HUES64 (cell line): ENCODE measurements at regions not wholly inside any gene's neighbourhood (a gene's known extent, or its start where the extent isn't known, plus 50 kb on each side); places are given as distances from the start of the nearest gene placed in this dataset.
"Not testable (repeated sequence)": the region's sequence is repeated elsewhere in the genome, so short reads cannot be mapped to it uniquely, and the experiment has no call there.

Experiments used
- H3K27ac ChIP-seq: 2 replicates; pipeline ENCODE4 v1.7.0; 2013; ENCODE audit warnings: low read depth, low read length, inconsistent platforms
- H3K27me3 ChIP-seq: 2 replicates; pipeline ENCODE4 v1.6.1; 2013; ENCODE audit warnings: mild to moderate bottlenecking, low read length; ENCODE audit not compliant: insufficient read depth
- H3K36me3 ChIP-seq: 2 replicates; pipeline ENCODE4 v1.6.1; 2013; ENCODE audit warnings: mild to moderate bottlenecking, low read length; ENCODE audit not compliant: insufficient read depth
- H3K4me1 ChIP-seq: 2 replicates; pipeline ENCODE4 v1.6.1; 2013; ENCODE audit warnings: mild to moderate bottlenecking, low read length, moderate library complexity; ENCODE audit not compliant: insufficient read depth
- H3K4me3 ChIP-seq: 2 replicates; pipeline ENCODE4 v1.5.1; 2013; ENCODE audit warnings: mild to moderate bottlenecking, low read length, moderate library complexity
- H3K9ac ChIP-seq: 2 replicates; pipeline ENCODE4 v1.6.1; 2013; ENCODE audit warnings: mild to moderate bottlenecking, low read depth, low read length
- H3K9me3 ChIP-seq: 2 replicates; pipeline ENCODE4 v1.6.1; 2013; ENCODE audit warnings: low read depth, low read length; ENCODE audit not compliant: insufficient read depth
- WGBS: fragments of 150-250, 120-280 bp; methylation state at CpG from one replicate; pipeline ENCODE4 v1.1.7; 2013; ENCODE audit warnings: missing lambda C conversion rate; 5-methylcytosine and 5-hydroxymethylcytosine counted together

GRCh38 chr9:135399000-135399649, 80.5 kb upstream of the PPP1R26 start:
- H3K4me1 ChIP-seq = no peaks in the 10 kb centered on the region
- H3K27ac ChIP-seq = no peak overlapping the region
- no peaks in the 10 kb centered on the region for H3K27me3 ChIP-seq
- H3K36me3 ChIP-seq = no peaks in the 10 kb centered on the region
- peaks cover 16% of the 10 kb centered on the region for H3K9me3 ChIP-seq
- no peak overlapping the region for H3K4me3 ChIP-seq
- no peak overlapping the region for H3K9ac ChIP-seq
- 93% methylated on average over 18 of the region's 18 CpGs for WGBS

DNA sequence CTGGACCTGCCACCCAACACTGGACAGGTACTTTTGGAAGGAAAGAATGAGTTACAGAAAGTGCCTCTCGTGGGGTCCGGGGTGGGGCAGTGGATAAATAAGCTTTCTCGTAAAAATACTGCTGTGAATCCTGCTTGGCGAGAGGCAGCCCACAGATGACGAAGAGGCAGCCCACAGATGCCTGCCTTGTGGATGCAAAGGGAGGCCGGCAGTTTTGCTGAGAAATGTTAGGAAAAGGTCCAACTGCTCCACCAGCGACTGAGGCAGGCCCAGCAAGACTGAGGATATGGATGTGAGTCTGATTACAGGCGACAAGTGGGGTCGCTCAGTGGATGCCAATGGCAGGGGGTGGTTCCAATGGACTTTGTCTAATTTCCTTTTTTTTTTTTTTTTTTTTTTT, 79.1 kb upstream of the PPP1R26 start:
- WGBS = 88% methylated on average over 9 of the region's 9 CpGs

GRCh38 chr9:135401218-135401617, 78.4 kb upstream of the PPP1R26 start:
- Histone ChIP-seq H3K4me3 (no peak overlapping the region), H3K27me3 (no peaks in the 10 kb centered on the region), H3K36me3 (no peaks in the 10 kb centered on the region), H3K4me1 (no peaks in the 10 kb centered on the region), H3K9me3 (peaks cover 9% of the 10 kb centered on the region), H3K9ac (no peak overlapping the region), H3K27ac (no peak overlapping the region)
- 90% methylated on average over 14 of the region's 14 CpGs for WGBS

More for the DNA sequence above, 79.1 kb upstream of the PPP1R26 start:
- Histone ChIP-seq H3K4me3 (no peak overlapping the region), H3K9ac (no peak overlapping the region), H3K27me3 (no peaks in the 10 kb centered on the region), H3K4me1 (no peaks in the 10 kb centered on the region), H3K27ac (no peak overlapping the region), H3K36me3 (no peaks in the 10 kb centered on the region), H3K9me3 (peaks cover 16% of the 10 kb centered on the region)

- Histone ChIP-seq H3K9ac (no peak overlapping the region), H3K4me1 (no peaks in the 10 kb centered on the region), H3K4me3 (no peak overlapping the region), H3K9me3 (no peaks in the 10 kb centered on the region), H3K36me3 (no peaks in the 10 kb centered on the region), H3K27me3 (no peaks in the 10 kb centered on the region), H3K27ac (no peak overlapping the region)
- WGBS = 90% methylated on average over 18 of the region's 18 CpGs
Measured at GRCh38 chr9:135402048-135402738, 77.4 kb upstream of the PPP1R26 start.

DNA sequence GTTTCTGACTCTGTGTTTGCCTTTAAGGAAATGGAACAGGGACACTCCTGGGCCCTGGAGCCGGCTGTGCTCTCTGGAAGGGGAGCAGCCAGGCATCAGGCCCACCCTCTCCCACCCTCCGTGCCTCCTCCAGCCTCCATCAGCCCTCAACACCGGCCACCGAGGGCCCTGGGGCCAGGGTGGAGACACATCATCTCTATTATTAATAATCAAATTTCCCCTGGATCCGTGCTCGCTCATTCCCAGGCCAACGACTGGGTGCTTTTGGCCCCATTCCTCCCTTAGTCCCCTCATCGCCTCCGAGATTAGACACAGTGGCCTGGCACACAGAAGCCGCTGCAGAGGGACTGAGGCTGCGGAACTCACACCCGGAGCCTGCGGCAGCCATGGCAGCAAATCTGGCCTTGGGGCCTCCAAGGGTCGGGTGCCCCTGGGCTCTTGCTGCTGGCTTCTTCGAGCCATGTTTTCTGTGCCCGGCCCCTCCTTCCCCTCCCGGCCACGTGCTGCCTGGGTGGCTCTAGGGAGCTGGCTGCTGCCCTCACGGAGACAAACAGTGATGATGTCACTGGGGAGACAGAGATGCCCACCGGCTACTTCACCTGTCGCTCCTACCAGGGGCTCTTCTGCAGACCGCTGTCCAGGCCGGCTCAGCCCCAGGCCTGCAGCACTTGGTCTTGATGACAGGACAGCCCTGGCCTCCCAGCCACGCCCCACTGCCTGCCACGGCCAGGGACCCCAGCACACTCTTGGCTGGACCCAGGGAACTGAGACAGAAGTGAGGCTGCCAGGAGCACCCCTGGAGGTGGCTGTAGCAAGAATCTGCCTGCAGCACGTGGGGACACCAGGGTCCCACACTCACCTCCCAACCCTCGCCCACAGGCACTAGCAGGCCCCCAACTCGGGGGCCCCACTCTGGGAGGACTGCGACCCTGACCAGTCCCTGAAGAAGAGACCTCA, 76.6 kb upstream of the PPP1R26 start:
- Histone ChIP-seq H3K9ac (no peak overlapping the region), H3K27me3 (no peaks in the 10 kb centered on the region), H3K4me3 (no peak overlapping the region), H3K27ac (no peak overlapping the region), H3K36me3 (no peaks in the 10 kb centered on the region), H3K4me1 (no peaks in the 10 kb centered on the region), H3K9me3 (no peaks in the 10 kb centered on the region)
- WGBS = 91% methylated on average over 29 of the region's 29 CpGs

GRCh38 chr9:135403733-135404450, 75.7 kb upstream of the PPP1R26 start:
- H3K27ac ChIP-seq = no peak overlapping the region
- no peak overlapping the region for H3K4me3 ChIP-seq
- no peaks in the 10 kb centered on the region for H3K27me3 ChIP-seq
- H3K36me3 ChIP-seq = no peaks in the 10 kb centered on the region
- H3K4me1 ChIP-seq = no peaks in the 10 kb centered on the region
- no peak overlapping the region for H3K9ac ChIP-seq
- H3K9me3 ChIP-seq = no peaks in the 10 kb centered on the region
- WGBS = 86% methylated on average over 11 of the region's 11 CpGs

- Histone ChIP-seq H3K4me3 (no peak overlapping the region), H3K27me3 (no peaks in the 10 kb centered on the region), H3K27ac (no peak overlapping the region), H3K9me3 (no peaks in the 10 kb centered on the region), H3K36me3 (no peaks in the 10 kb centered on the region), H3K9ac (no peak overlapping the region), H3K4me1 (no peaks in the 10 kb centered on the region)
- WGBS = 94% methylated on average over 23 of the region's 23 CpGs
Measured at GRCh38 chr9:135404451-135405144, 75.0 kb upstream of the PPP1R26 start.

DNA sequence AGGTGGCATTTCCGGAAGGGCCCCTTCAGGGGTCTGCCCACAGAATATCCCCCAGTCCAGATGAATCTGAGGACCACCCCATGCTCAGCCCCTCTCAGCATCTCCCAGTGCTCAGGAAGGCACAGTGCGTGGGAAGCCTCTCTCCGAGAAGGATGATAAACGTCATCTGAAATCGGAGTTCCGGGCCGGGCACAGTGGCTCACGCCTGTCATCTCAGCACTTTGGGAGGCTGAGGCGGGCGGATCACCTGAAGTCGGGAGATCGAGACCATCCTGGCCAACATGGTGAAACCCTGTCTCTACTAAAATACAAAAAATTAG, 74.5 kb upstream of the PPP1R26 start:
- H3K9me3 ChIP-seq, H3K36me3 ChIP-seq, H3K4me3 ChIP-seq, H3K27me3 ChIP-seq, H3K9ac ChIP-seq, H3K4me1 ChIP-seq, H3K27ac ChIP-seq: not testable (repeated sequence)
- 95% methylated on average over 12 of the region's 12 CpGs for WGBS

DNA sequence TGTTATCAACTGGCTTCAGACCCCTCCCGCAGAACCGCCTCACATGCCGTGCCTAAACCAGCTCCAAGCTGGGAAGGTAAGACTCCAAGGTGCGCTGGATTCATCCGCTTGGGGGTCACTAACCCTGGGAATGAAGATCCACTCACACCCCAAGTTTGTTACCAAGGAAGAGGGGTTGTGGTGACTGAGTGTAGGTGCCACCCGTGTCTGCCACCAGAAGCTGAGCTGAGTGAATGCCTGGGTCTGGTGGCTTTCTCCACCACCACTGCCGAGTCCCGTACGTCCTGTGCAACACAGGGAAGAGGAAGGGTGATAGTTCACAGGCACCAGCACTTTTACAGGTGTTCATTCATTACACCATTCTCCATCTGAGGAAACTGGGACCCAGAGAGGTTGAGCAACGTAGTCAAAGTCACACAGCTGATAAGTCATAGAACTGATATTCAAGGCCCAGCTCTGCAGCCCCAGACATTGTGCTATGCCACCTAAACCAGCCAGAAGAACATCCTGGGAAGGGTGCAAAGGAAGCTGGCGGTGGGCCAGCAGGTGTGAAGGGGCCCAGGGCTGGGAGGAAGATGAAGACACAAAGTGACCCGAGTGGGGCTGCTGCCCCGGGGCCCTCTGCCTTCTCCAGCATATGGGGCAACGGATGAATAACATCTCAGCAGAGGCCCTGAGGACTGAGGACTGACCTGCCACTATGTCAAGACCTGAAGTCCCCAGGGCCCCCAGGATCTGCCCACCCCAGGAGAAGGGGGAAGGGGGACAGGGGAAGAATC, 70.9 kb upstream of the PPP1R26 start:
- H3K9me3 ChIP-seq = no peaks in the 10 kb centered on the region
- no peak overlapping the region for H3K4me3 ChIP-seq
- no peaks in the 10 kb centered on the region for H3K36me3 ChIP-seq
- H3K4me1 ChIP-seq = no peaks in the 10 kb centered on the region
- WGBS = 93% methylated on average over 14 of the region's 14 CpGs
- no peaks in the 10 kb centered on the region for H3K27me3 ChIP-seq
- no peak overlapping the region for H3K9ac ChIP-seq
- no peak overlapping the region for H3K27ac ChIP-seq
